H9 (cell line): ENCODE measurements at regions not wholly inside any gene's neighbourhood (a gene's known extent, or its start where the extent isn't known, plus 50 kb on each side); places are given as distances from the start of the nearest gene placed in this dataset.

ENCODE experiments used
- DNase-seq: peaks from one replicate; pipeline ENCODE4 v3.0.0-alpha.2; 2017
- H2AFZ ChIP-seq: one replicate; pipeline ENCODE4 v1.6.1; 2013; ENCODE audit warnings: mild to moderate bottlenecking, low read length, control low read depth, moderate library complexity
- H2AK5ac ChIP-seq: 2 replicates; pipeline ENCODE4 v1.6.1; 2013; ENCODE audit warnings: low read length, control low read depth, mixed read lengths; ENCODE audit not compliant: insufficient read length
- H2BK120ac ChIP-seq: one replicate; pipeline ENCODE4 v1.6.1; 2013; ENCODE audit warnings: low read depth, mild to moderate bottlenecking, low read length, control low read depth, inconsistent platforms; ENCODE audit not compliant: poor library complexity, severe bottlenecking
- H2BK12ac ChIP-seq: 2 replicates; pipeline ENCODE4 v1.6.1; 2013; ENCODE audit warnings: low read length, control low read depth, mixed read lengths, low read depth; ENCODE audit not compliant: insufficient read length
- H2BK15ac ChIP-seq: 2 replicates; pipeline ENCODE4 v1.6.1; 2013; ENCODE audit warnings: low read depth, low read length, control low read depth
- H2BK20ac ChIP-seq: one replicate; pipeline ENCODE4 v1.6.1; 2013; ENCODE audit warnings: low read depth, mild to moderate bottlenecking, low read length, control low read depth, inconsistent platforms; ENCODE audit not compliant: poor library complexity, severe bottlenecking
- H2BK5ac ChIP-seq: 2 replicates; pipeline ENCODE4 v1.6.1; 2013; ENCODE audit warnings: low read length, control low read depth, mixed read lengths; ENCODE audit not compliant: insufficient read length
- H3K14ac ChIP-seq: 2 replicates; pipeline ENCODE4 v1.6.1; 2013; ENCODE audit warnings: low read length, control low read depth; ENCODE audit not compliant: insufficient read depth
- H3K18ac ChIP-seq: 2 replicates; pipeline ENCODE4 v1.6.1; 2013; ENCODE audit warnings: low read depth, mild to moderate bottlenecking, mixed read lengths, low read length, control low read depth; ENCODE audit not compliant: insufficient read length
- H3K23ac ChIP-seq: 2 replicates; pipeline ENCODE4 v1.6.1; 2013; ENCODE audit warnings: low read length, control low read depth, mixed read lengths, low read depth; ENCODE audit not compliant: insufficient read length
- H3K23me2 ChIP-seq: 2 replicates; pipeline ENCODE4 v1.6.1; 2013; ENCODE audit warnings: low read depth, mild to moderate bottlenecking, mixed read lengths, low read length, control low read depth; ENCODE audit not compliant: insufficient read length, poor library complexity, severe bottlenecking
- H3K27ac ChIP-seq: 2 replicates; pipeline ENCODE4 v1.5.1; 2013; ENCODE audit warnings: low read length, control low read depth, mixed read lengths, low read depth; ENCODE audit not compliant: insufficient read length
- H3K27me3 ChIP-seq: 2 replicates; pipeline ENCODE4 v1.6.1; 2013; ENCODE audit warnings: low read length, control low read depth, inconsistent platforms; ENCODE audit not compliant: insufficient read depth
- H3K4ac ChIP-seq: 2 replicates; pipeline ENCODE4 v1.6.1; 2013; ENCODE audit warnings: low read depth, mild to moderate bottlenecking, control low read depth, inconsistent platforms, low read length, moderate library complexity
- H3K4me1 ChIP-seq: 2 replicates; pipeline ENCODE4 v1.6.1; 2013; ENCODE audit warnings: low read length, control low read depth, inconsistent platforms; ENCODE audit not compliant: insufficient read depth
- H3K4me2 ChIP-seq: 2 replicates; pipeline ENCODE4 v1.6.1; 2013; ENCODE audit warnings: low read length, control low read depth, mixed read lengths; ENCODE audit not compliant: insufficient read length, insufficient read depth
- H3K56ac ChIP-seq: 2 replicates; pipeline ENCODE4 v1.6.1; 2013; ENCODE audit warnings: low read depth, mild to moderate bottlenecking, mixed read lengths, low read length, control low read depth; ENCODE audit not compliant: insufficient read length
- H3K79me1 ChIP-seq: 2 replicates; pipeline ENCODE4 v1.6.1; 2013; ENCODE audit warnings: low read depth, mild to moderate bottlenecking, moderate library complexity, low read length, control low read depth, inconsistent platforms; ENCODE audit not compliant: insufficient read depth, poor library complexity, severe bottlenecking
- H3K79me2 ChIP-seq: 2 replicates; pipeline ENCODE4 v1.6.1; 2013; ENCODE audit warnings: low read length, control low read depth, inconsistent platforms; ENCODE audit not compliant: insufficient read depth
- H3K9ac ChIP-seq: 2 replicates; pipeline ENCODE4 v1.6.1; 2013; ENCODE audit warnings: low read length, control low read depth, mixed read lengths; ENCODE audit not compliant: insufficient read length; ENCODE audit errors: extremely low read depth
- H3K9me3 ChIP-seq: one replicate; pipeline ENCODE4 v1.6.1; 2013; ENCODE audit warnings: low read depth, low read length, inconsistent platforms; ENCODE audit not compliant: control insufficient read depth
- H3T11ph ChIP-seq: one replicate; pipeline ENCODE4 v1.6.1; 2013; ENCODE audit warnings: mild to moderate bottlenecking, low read length, control low read depth, inconsistent platforms
- H4K20me1 ChIP-seq: one replicate; pipeline ENCODE4 v1.6.1; 2013; ENCODE audit not compliant: control insufficient read depth, insufficient read length, insufficient read depth
- H4K5ac ChIP-seq: 2 replicates; pipeline ENCODE4 v1.6.1; 2013; ENCODE audit warnings: low read depth, mild to moderate bottlenecking, mixed read lengths, low read length, control low read depth; ENCODE audit not compliant: insufficient read length
- H4K8ac ChIP-seq: replicated peaks from 2 replicates; pipeline ENCODE4 v1.6.1; 2013; ENCODE audit warnings: low read length, control low read depth, mixed read lengths, low read depth; ENCODE audit not compliant: insufficient read length
- H4K91ac ChIP-seq: 2 replicates; pipeline ENCODE4 v1.6.1; 2013; ENCODE audit warnings: low read depth, mild to moderate bottlenecking, moderate library complexity, mixed read lengths, low read length, control low read depth; ENCODE audit not compliant: insufficient read length
- H3K27ac Mint-ChIP-seq, 3 experiments: 2 replicates in 2 of 3; 3 replicates in 1 of 3; pipeline ENCODE4 v1.8.0; 2020 to 2021; ENCODE audit warnings: mixed read lengths in 3 of 3, mild to moderate bottlenecking in 1 of 3, moderate library complexity in 1 of 3
- H3K27me3 Mint-ChIP-seq: 2 replicates; pipeline ENCODE4 v1.8.0; 2021; ENCODE audit warnings: low read depth, mild to moderate bottlenecking, moderate library complexity, mixed read lengths
- H3K36me3 Mint-ChIP-seq, 3 experiments: 2 replicates in 2 of 3; 3 replicates in 1 of 3; pipeline ENCODE4 v1.8.0; 2020 to 2021; ENCODE audit warnings: low read depth in 3 of 3, mixed read lengths in 3 of 3; ENCODE audit not compliant: insufficient read depth in 1 of 3
- H3K4me1 Mint-ChIP-seq, 2 experiments: 2 replicates each; pipeline ENCODE4 v1.8.0; 2020; ENCODE audit warnings: mixed read lengths in 2 of 2
- H3K4me3 Mint-ChIP-seq, 2 experiments: 2 replicates in 1 of 2; 3 replicates in 1 of 2; pipeline ENCODE4 v1.8.0; 2020 to 2021; ENCODE audit warnings: mild to moderate bottlenecking in 2 of 2, mixed read lengths in 2 of 2, moderate library complexity in 1 of 2
- H3K9me3 Mint-ChIP-seq, 2 experiments: 2 replicates in 1 of 2; 3 replicates in 1 of 2; pipeline ENCODE4 v1.8.0; 2020; ENCODE audit warnings: mild to moderate bottlenecking in 2 of 2, mixed read lengths in 2 of 2, moderate library complexity in 1 of 2
- CTCF ChIP-seq: fragments of 200-600 bp; sonication (generic); conservative IDR thresholded peaks from 3 replicates; pipeline ENCODE4 v1.8.0; 2021; ENCODE audit warnings: antibody characterized with exemption, mild to moderate bottlenecking
- WGBS: extraction: QIAGEN DNeasy Blood & Tissue Kit; methylation state at CpG from one replicate; pipeline ENCODE4 v1.1.7; 2013; ENCODE audit warnings: missing lambda C conversion rate, low lambda C conversion rate, mixed read lengths; ENCODE audit not compliant: insufficient read length; ENCODE audit errors: extremely low coverage; 5-methylcytosine and 5-hydroxymethylcytosine counted together

- no peak overlapping the region for H3K4ac ChIP-seq
- H4K5ac ChIP-seq, result no peak overlapping the region
- H3T11ph ChIP-seq, result no peak overlapping the region
- no peak overlapping the region for H2BK12ac ChIP-seq
- no peak for DNase-seq
- H2BK120ac ChIP-seq, result no peak overlapping the region
- H3K79me1 ChIP-seq, result no peaks in the 10 kb centered on the region
- no peak overlapping the region for H2BK20ac ChIP-seq
- Mint-ChIP-seq H3K4me1 (peaks cover 19 to 41% of the 10 kb centered on the region in 2 experiments), H3K9me3 (no peaks in the 10 kb centered on the region), H3K27me3 (no peaks in the 10 kb centered on the region), H3K36me3 (no peaks in the 10 kb centered on the region), H3K27ac (no peak overlapping the region), H3K4me3 (no peak overlapping the region)
- H3K27me3 ChIP-seq, result no peaks in the 10 kb centered on the region
- no peaks in the 10 kb centered on the region for H3K23me2 ChIP-seq
- H3K56ac ChIP-seq, result no peak overlapping the region
- no peak overlapping the region for H2AK5ac ChIP-seq
- no peak for TF ChIP-seq CTCF
- no peak overlapping the region for H3K27ac ChIP-seq
- H3K18ac ChIP-seq, result no peak overlapping the region
- H3K4me1 ChIP-seq, result no peaks in the 10 kb centered on the region
- H2BK5ac ChIP-seq, result no peak overlapping the region
- H3K9me3 ChIP-seq, result no peaks in the 10 kb centered on the region
- H3K9ac ChIP-seq, result no peak overlapping the region
- WGBS, result no CpG with 5 or more reads among the region's 3 CpGs
- no peaks in the 10 kb centered on the region for H4K20me1 ChIP-seq
- no peak overlapping the region for H4K8ac ChIP-seq
- H3K4me2 ChIP-seq, result no peak overlapping the region
- no peak overlapping the region for H2AFZ ChIP-seq
- H3K23ac ChIP-seq, result no peak overlapping the region
- no peak overlapping the region for H4K91ac ChIP-seq
- no peak overlapping the region for H2BK15ac ChIP-seq
- H3K14ac ChIP-seq, result no peak overlapping the region
- no peaks in the 10 kb centered on the region for H3K79me2 ChIP-seq
Observed at GRCh38 chr20:52019313-52019712, 172.3 kb downstream of the ZFP64 start.
